SU-DHL-6 (cell line): ENCODE measurements at regions not wholly inside any gene's neighbourhood (a gene's known extent, or its start where the extent isn't known, plus 50 kb on each side); places are given as distances from the start of the nearest gene placed in this dataset.

ENCODE experiments used
- EZH2phosphoT487 ChIP-seq: fragments of 200-600 bp; sonication (generic), shearing (Covaris generic); conservative IDR thresholded peaks from 2 replicates; pipeline ENCODE4 v1.6.1; 2018; ENCODE audit warnings: mild to moderate bottlenecking, antibody characterized with exemption, low read length, moderate library complexity, mixed read lengths
- TF ChIP-seq, protein P1 (sequence below): fragments of 200-600 bp; sonication (generic); IDR thresholded peaks from one replicate; pipeline ENCODE4 v1.5.1; 2017; ENCODE audit warnings: antibody characterized with exemption, mild to moderate bottlenecking, low read length, moderate library complexity; ENCODE audit not compliant: insufficient read depth, poor library complexity, severe bottlenecking

DNA sequence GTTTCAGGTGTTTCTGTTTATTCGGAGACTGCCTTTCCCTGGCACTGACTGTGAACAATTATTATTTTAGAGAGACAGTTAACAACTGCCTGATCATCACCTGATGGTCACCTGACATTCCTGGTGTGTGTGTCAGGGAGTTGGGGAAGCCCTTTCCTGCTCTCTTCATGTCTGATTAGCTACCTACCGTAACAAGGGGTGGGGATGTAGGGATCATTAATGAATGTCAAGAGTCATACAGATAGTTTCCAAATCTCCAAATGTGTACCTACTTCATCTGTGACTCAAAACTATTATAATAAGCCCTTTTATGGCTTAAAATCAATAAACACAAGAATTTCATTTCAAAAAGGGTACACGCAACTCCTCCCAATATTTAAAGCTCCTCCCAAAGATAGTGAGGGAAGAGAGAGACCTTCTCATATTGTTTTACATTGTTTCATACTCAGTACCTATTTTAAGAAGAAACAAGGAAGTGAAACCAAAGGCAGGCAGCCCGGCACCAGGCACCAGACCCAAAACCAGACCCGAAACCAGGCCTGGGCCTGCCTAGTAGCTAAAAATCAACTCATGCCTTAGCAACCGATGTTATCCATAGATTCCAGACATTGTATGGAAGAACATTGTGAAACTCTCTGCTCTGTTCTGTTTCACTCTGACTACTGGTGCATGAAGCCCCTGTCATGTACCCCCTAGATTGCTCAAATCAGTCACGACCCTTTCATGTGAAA is 844.9 kb upstream of the ALCAM start:
- TF ChIP-seq, protein P1, sequence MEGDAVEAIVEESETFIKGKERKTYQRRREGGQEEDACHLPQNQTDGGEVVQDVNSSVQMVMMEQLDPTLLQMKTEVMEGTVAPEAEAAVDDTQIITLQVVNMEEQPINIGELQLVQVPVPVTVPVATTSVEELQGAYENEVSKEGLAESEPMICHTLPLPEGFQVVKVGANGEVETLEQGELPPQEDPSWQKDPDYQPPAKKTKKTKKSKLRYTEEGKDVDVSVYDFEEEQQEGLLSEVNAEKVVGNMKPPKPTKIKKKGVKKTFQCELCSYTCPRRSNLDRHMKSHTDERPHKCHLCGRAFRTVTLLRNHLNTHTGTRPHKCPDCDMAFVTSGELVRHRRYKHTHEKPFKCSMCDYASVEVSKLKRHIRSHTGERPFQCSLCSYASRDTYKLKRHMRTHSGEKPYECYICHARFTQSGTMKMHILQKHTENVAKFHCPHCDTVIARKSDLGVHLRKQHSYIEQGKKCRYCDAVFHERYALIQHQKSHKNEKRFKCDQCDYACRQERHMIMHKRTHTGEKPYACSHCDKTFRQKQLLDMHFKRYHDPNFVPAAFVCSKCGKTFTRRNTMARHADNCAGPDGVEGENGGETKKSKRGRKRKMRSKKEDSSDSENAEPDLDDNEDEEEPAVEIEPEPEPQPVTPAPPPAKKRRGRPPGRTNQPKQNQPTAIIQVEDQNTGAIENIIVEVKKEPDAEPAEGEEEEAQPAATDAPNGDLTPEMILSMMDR: no peak
- TF ChIP-seq EZH2phosphoT487: no peak
